NCI-H446 treated with DMSO at 0.1 percent for 48 hours (cell line): ENCODE measurements at regions not wholly inside any gene's neighbourhood (a gene's known extent, or its start where the extent isn't known, plus 50 kb on each side); places are given as distances from the start of the nearest gene placed in this dataset.
"Not testable (repeated sequence)": the region's sequence is repeated elsewhere in the genome, so short reads cannot be mapped to it uniquely, and the experiment has no call there.

Experiments used
- DNase-seq: peaks from one replicate; lab custom pipeline; 2025; lab: John Stamatoyannopoulos, UW

DNA sequence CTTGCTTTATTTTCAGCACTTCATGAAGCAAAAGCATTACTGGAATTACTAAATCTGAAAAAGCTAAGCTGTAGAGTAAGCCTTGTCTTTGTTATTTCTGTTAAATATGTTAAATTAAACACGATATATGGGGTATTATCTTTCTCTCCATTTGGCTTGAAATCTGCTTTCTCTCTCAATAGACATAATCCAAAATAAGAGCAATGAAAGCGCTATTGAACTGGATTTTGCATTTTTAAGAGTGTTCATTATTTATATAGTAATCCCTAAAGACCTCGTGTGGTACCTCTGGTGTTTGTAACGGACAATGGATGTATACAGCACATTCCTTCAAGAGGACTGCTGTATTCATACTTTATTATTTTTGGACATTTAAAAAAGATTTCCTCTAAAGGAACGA, 91.5 kb upstream of the KCNE2 start:
- DNase-seq, result no peak

- no peak for DNase-seq
These were observed 89.8 kb upstream of the KCNE2 start for GRCh38 chr21:34274001-34274400.

DNA sequence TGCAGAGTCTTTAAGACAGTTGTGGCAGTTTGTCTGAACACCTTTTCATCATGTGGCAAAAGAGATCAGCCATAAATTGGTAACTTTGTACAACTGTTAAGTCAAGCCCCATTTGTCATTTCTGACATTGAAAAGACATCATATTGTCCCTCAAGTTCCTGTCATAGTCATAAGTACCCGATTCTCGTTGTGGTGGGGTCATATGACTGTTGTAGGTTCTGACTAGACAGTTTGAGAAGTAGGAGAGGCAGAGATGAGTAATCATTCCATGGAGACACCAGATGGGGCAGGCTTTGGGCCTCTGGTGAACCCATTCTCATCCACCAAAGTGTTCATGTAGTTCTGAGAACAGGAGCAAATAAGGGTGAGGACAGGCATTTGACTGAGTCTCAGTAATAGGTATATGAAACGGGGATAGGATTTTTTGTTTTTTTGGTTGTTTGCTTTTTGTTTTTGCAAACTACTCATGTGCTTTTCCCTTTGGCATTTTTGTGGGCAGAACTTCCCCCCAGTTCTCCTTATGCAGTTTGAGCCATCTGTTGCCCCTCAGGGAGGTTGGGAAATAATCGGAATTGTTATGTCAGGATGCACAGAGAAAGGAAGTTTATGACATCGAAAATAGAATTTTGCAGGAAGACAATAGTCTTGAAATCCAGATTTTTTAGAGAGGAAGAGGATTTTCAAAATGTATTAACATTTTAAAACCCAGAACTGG, 86.9 kb upstream of the KCNE2 start:
- no peak for DNase-seq

- no peak for DNase-seq
These were observed 85.4 kb upstream of the KCNE2 start for GRCh38 chr21:34278451-34278850.

GRCh38 chr21:34279285-34279684, 84.5 kb upstream of the KCNE2 start:
- no peak for DNase-seq

GRCh38 chr21:34279883-34280282, 83.9 kb upstream of the KCNE2 start:
- no peak for DNase-seq

DNA sequence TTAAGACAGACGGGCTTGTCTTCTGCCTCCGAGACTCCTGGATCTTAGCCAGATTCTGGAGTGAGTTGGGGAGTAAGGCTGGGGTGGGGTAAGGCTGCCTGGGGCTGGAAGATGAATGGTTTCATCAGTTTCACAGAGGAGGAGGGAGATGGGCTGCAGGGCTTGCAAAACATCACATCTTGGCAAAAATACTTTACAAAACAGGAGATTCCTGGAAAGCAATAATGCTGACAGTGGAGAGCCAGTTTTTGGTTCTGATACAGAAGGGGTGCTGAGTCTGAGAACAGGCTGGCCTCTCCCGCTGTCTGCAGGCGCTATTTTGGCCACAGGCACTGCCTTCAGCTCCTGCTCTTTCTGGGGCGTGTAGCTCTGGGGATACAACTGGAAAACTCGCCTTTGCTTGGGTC, 83.4 kb upstream of the KCNE2 start:
- DNase-seq, result peak; percentile 44

DNA sequence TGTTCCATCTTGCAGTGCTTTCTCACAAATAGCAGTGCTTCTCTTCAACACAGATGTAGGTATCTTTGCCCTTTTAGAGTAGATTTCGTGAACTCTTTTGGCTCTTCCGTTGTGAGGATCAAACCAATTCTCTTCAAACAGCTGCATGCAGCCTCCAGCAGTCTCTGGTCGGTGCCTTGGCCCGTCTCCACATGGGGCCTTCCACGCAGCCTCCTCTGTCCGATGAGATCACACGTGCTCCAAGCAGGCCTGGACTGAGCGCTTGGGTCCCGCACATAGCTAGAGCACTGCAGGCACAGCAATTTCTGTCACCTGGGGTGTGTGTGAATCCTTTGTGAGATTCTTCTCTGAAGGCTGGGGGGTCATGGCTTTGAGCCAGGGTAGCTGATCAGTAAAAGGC, 82.8 kb upstream of the KCNE2 start:
- DNase-seq, result no peak

GRCh38 chr21:34282223-34282622, 81.6 kb upstream of the KCNE2 start:
- no peak for DNase-seq

GRCh38 chr21:34284666-34285065, 79.1 kb upstream of the KCNE2 start:
- no peak for DNase-seq

GRCh38 chr21:34288042-34288441, 75.8 kb upstream of the KCNE2 start:
- DNase-seq, result not testable (repeated sequence)

GRCh38 chr21:34289856-34290255, 74.0 kb upstream of the KCNE2 start:
- DNase-seq, result peak; percentile 53

DNA sequence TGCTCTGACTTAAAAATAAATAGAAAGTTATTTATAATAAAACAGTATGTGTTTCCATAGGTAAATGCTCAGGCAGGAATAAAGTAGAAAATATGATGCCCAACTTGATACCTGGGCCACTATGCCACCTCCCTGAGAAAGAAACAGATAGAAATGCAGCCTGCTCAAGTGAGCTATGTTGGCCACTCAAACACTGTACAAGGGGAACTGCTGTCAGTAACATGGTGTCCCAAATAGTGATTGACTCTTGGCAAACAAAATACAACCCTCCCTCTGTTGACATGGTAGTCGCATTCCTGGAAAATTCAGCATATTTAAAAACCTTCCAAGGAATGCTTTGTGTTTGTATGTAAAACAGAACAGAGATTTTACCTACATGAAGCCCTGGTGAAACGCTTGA, 66.9 kb upstream of the KCNE2 start:
- DNase-seq, result no peak

- DNase-seq, result no peak
These were observed 65.2 kb upstream of the KCNE2 start for GRCh38 chr21:34298534-34299167.

- no peak for DNase-seq
These were observed 64.7 kb upstream of the KCNE2 start for GRCh38 chr21:34299168-34299539.

DNA sequence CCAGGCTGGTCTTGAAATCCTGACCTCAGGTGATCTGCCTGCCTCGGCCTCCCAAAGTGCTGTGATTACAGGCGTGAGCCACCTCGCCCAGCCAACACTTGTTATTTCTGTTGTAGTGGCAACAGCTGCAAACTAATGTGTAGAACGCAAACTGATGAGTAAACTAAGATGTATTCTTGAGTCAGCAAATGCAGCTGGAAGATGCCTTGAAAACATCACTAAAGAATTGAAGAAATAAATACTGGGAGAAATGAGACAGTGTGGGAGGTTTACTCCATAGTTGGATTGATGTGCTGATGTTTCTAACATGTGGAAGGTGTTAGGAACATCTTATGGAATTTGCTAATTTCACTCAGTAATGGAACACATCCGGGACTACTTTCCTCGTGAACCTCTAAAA, 61.3 kb upstream of the KCNE2 start:
- no peak for DNase-seq

DNA sequence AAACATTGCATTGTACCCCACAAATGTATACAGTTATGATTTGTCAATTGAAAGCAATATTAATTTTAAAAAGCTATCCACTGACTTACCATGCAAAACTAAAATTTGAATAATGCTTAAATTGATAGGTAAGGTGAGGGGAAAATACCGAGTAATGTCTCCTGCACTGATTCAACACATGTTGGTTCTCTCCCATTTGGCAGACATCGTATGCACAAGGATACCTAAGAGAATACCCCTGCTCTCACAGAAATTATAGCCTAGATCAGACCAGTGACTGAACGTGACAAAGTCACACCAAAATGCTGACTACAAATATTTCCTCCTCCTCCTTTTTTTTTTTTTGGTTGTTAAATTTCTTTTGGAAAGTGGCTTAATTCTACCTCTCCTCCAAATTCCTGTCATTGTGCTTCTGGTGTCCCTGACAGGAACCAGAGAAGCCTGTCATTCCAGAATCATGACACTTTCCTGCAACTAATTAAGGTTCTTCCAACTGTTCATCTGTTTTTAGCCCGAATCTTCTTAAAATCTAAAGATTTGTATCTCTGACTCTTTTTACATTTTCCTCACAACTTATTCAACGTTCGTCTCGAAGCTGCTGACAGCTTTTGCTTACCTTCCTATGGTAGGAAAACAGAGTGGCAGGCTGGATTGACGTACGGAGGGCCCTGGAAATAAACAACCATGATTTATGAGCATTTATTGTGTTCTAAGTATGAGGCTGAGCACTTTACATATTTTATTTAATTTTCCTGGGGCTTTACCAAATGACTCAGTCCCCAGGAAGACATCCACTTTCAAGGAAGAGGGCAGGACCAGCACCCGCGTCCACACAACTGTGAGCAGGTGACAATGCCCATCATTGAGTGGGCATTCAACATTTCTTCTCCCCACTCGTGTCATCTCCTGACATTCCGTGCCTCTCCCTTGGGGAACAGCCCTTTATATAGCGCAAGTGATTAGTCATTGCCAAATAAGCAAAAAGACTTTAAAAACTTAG, 57.9 kb upstream of the KCNE2 start:
- no peak for DNase-seq

GRCh38 chr21:34307991-34308532, 55.7 kb upstream of the KCNE2 start:
- no peak for DNase-seq

GRCh38 chr21:34311561-34312330, 52.1 kb upstream of the KCNE2 start:
- DNase-seq, result no peak

- no peak for DNase-seq
These were observed 50.7 kb upstream of the KCNE2 start for GRCh38 chr21:34313116-34313515.
